Esophagus squamous epithelium (tissue), 5 donors: ENCODE measurements at regions not wholly inside any gene's neighbourhood (a gene's known extent, or its start where the extent isn't known, plus 50 kb on each side); places are given as distances from the start of the nearest gene placed in this dataset.

Experiments used
- DNase-seq: peaks from one replicate; lab custom pipeline; 2025; lab: John Stamatoyannopoulos, UW
- H3K27ac ChIP-seq, 4 donors: fragments of 200-600 bp; sonication (generic); one replicate each; pipeline ENCODE4 v1.5.1; 2016 to 2019; ENCODE audit warnings: mild to moderate bottlenecking in 1 of 4
- H3K27me3 ChIP-seq, 4 donors: fragments of 200-600 bp; sonication (generic); 1 replicate in 3 of 4; 2 replicates in 1 of 4; pipeline versions ENCODE4 v1.5.1 to v1.6.0; 2017 to 2021; ENCODE audit warnings: antibody characterized with exemption in 1 of 4
- H3K36me3 ChIP-seq, 3 donors: fragments of 200-600 bp; sonication (generic); one replicate each; pipeline ENCODE4 v1.5.1; 2016 to 2019
- H3K4me1 ChIP-seq, 3 donors: fragments of 200-600 bp; sonication (generic); one replicate each; pipeline ENCODE4 v1.5.1; 2017 to 2019
- H3K4me3 ChIP-seq, 4 donors: fragments of 200-600 bp; sonication (generic); 1 replicate in 3 of 4; 2 replicates in 1 of 4; pipeline ENCODE4 v1.5.1; 2016 to 2019; ENCODE audit warnings: mild to moderate bottlenecking in 2 of 4, moderate library complexity in 1 of 4
- H3K9me3 ChIP-seq, 3 donors: fragments of 200-600 bp; sonication (generic); one replicate each; pipeline ENCODE4 v1.5.1; 2016 to 2019
- POLR2A ChIP-seq, 4 donors: fragments of 450-650 bp; IDR thresholded peaks; one replicate each; pipeline ENCODE4 v1.6.1; 2017; ENCODE audit warnings: antibody characterized with exemption in 4 of 4, mild to moderate bottlenecking in 4 of 4, moderate library complexity in 3 of 4
- WGBS, 2 donors: methylation state at CpG; one replicate each; pipeline ENCODE4 v1.1.5; 2018; 5-methylcytosine and 5-hydroxymethylcytosine counted together
- intact Hi-C: fragments of 100-400 bp; cut with DNase I; formaldehyde crosslinking; loops from one replicate; pipeline ENCODE4 v1.15.0; 2022
- TF ChIP-seq, protein P1 (sequence below), 6 experiments: fragments of 450-650 bp in 4 of 6; fragments of 200-600 bp in 2 of 6; sonication (generic) in 2 of 6; IDR thresholded peaks; one replicate each; pipeline ENCODE4 v1.5.1; 2016 to 2019; ENCODE audit warnings: antibody characterized with exemption in 6 of 6, mild to moderate bottlenecking in 4 of 6, moderate library complexity in 4 of 6
- donor health status: DM: yes; HTN: yes; CAD: no.

- H3K4me3 ChIP-seq = no peak overlapping the region
- no peaks in the 10 kb centered on the region for H3K4me1 ChIP-seq
- DNase-seq = no peak
- no peaks in the 10 kb centered on the region for H3K36me3 ChIP-seq
- TF ChIP-seq, protein P1, sequence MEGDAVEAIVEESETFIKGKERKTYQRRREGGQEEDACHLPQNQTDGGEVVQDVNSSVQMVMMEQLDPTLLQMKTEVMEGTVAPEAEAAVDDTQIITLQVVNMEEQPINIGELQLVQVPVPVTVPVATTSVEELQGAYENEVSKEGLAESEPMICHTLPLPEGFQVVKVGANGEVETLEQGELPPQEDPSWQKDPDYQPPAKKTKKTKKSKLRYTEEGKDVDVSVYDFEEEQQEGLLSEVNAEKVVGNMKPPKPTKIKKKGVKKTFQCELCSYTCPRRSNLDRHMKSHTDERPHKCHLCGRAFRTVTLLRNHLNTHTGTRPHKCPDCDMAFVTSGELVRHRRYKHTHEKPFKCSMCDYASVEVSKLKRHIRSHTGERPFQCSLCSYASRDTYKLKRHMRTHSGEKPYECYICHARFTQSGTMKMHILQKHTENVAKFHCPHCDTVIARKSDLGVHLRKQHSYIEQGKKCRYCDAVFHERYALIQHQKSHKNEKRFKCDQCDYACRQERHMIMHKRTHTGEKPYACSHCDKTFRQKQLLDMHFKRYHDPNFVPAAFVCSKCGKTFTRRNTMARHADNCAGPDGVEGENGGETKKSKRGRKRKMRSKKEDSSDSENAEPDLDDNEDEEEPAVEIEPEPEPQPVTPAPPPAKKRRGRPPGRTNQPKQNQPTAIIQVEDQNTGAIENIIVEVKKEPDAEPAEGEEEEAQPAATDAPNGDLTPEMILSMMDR (IDR thresholded peaks at IDR 0.05) = no peak
- TF ChIP-seq POLR2A (IDR thresholded peaks at IDR 0.05) = no peak
- intact Hi-C loops = no loop called here
- H3K27ac ChIP-seq = no peak overlapping the region
- H3K9me3 ChIP-seq = no peaks in the 10 kb centered on the region
- no peaks in the 10 kb centered on the region for H3K27me3 ChIP-seq
- 23 to 32% methylated on average over 2 of the region's 2 CpGs for WGBS, 2 donors
Observed at GRCh38 chr11:28713850-28714249, 605.7 kb downstream of the METTL15 start.

GRCh38 chr11:28708075-28708474, 599.9 kb downstream of the METTL15 start:
- Histone ChIP-seq H3K9me3 (no peaks in the 10 kb centered on the region), H3K36me3 (no peaks in the 10 kb centered on the region), H3K4me3 (no peak overlapping the region), H3K27me3 (no peaks in the 10 kb centered on the region), H3K27ac (no peak overlapping the region), H3K4me1 (no peaks in the 10 kb centered on the region)
- no peak for DNase-seq
- 64 to 71% methylated on average over 2 of the region's 2 CpGs for WGBS, 2 donors
- intact Hi-C loops = no loop called here
- TF ChIP-seq, protein P1 (IDR thresholded peaks at IDR 0.05) = no peak
- TF ChIP-seq POLR2A (IDR thresholded peaks at IDR 0.05) = no peak

- Histone ChIP-seq H3K4me1 (no peaks in the 10 kb centered on the region), H3K9me3 (no peaks in the 10 kb centered on the region), H3K27me3 (no peaks in the 10 kb centered on the region), H3K27ac (no peak overlapping the region), H3K36me3 (no peaks in the 10 kb centered on the region), H3K4me3 (no peak overlapping the region)
- intact Hi-C loops = no loop called here
- no peak for DNase-seq
- no peak for TF ChIP-seq POLR2A (IDR thresholded peaks at IDR 0.05)
Observed at GRCh38 chr11:28704801-28705200, 596.6 kb downstream of the METTL15 start.

DNA sequence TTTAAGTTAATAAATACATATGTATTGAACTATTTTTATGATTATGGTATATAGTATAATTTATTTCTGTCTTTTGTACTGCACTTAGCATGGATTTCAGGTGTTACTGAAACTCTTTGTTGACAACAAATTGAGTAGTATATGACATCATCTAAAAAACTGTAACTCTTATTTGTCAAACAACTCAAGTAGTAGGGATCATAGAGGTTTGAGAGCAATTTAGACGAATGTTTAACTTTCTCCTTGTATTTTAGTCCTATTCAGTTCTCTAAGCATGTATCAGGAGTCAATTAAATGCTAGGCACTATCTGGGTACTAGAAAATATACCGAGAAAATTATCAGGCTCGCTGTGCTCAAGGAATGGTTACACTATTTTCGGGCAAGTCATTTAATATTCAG, 595.2 kb downstream of the METTL15 start:
- intact Hi-C loops = no loop called here
- DNase-seq = no peak
- WGBS, 2 donors = 82 to 84% methylated on average over 4 of the region's 4 CpGs
- H3K27ac ChIP-seq = no peak overlapping the region
- H3K4me3 ChIP-seq = no peak overlapping the region
- no peaks in the 10 kb centered on the region for H3K4me1 ChIP-seq
- TF ChIP-seq POLR2A (IDR thresholded peaks at IDR 0.05) = no peak
- TF ChIP-seq, protein P1 (IDR thresholded peaks at IDR 0.05) = no peak
- H3K27me3 ChIP-seq = no peaks in the 10 kb centered on the region
- H3K9me3 ChIP-seq = no peaks in the 10 kb centered on the region
- no peaks in the 10 kb centered on the region for H3K36me3 ChIP-seq

DNA sequence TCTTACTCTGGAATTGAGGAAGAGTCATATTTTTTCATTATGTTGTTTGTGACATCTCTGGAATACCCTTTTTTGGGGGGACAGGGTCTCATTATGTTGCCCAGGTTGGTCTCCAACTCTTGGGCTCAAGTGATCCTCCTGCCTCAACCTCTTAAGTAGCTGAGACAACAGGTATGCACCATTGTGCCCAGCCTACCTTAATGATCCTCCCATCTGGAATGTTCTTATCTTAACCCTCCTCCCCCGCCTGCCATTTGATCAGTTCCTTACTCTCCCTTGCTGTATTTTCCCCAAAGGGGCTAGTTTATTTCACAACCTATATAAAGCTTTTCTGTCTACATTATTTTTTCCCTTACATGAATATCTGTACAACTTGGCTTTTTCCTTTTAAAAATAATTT, 594.7 kb downstream of the METTL15 start:
- intact Hi-C loops = no loop called here
- Histone ChIP-seq H3K36me3 (no peaks in the 10 kb centered on the region), H3K27me3 (no peaks in the 10 kb centered on the region), H3K4me1 (no peaks in the 10 kb centered on the region), H3K4me3 (no peak overlapping the region), H3K9me3 (no peaks in the 10 kb centered on the region), H3K27ac (no peak overlapping the region)
- WGBS, 2 donors = 86 to 89% methylated on average over 1 of the region's 1 CpG
- no peak for TF ChIP-seq POLR2A (IDR thresholded peaks at IDR 0.05)
- TF ChIP-seq, protein P1 (IDR thresholded peaks at IDR 0.05) = no peak
- DNase-seq = no peak

DNA sequence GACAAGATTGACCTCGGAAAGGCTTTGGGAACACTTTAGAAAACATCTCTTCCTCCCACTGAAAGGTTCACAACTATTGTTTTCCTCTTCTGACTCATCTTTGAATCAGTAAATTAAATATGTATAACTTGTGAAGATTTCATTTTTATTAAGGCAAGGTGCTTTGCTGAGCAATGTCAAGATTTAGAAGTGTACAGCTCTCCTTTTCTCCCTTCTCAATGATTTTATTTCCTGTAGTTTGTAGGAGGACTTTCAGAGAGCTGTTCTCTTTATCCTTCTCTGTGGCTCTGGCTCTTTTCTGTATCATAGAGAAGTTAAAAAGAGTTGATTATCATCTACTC, 594.2 kb downstream of the METTL15 start:
- no peak for TF ChIP-seq POLR2A (IDR thresholded peaks at IDR 0.05)
- TF ChIP-seq, protein P1 (IDR thresholded peaks at IDR 0.05) = no peak
- H3K4me1 ChIP-seq = no peaks in the 10 kb centered on the region
- no peaks in the 10 kb centered on the region for H3K27me3 ChIP-seq
- WGBS, 2 donors = 28 to 32% methylated on average over 1 of the region's 1 CpG
- no peak overlapping the region for H3K27ac ChIP-seq
- intact Hi-C loops = no loop called here
- no peak overlapping the region for H3K4me3 ChIP-seq
- DNase-seq = no peak
- no peaks in the 10 kb centered on the region for H3K36me3 ChIP-seq
- no peaks in the 10 kb centered on the region for H3K9me3 ChIP-seq
